HG03064 (cell line): ENCODE measurements at regions not wholly inside any gene's neighbourhood (a gene's known extent, or its start where the extent isn't known, plus 50 kb on each side); places are given as distances from the start of the nearest gene placed in this dataset.
"Not testable (repeated sequence)": the region's sequence is repeated elsewhere in the genome, so short reads cannot be mapped to it uniquely, and the experiment has no call there.

Experiments
- ATAC-seq: cut with Tn5 transposase; IDR thresholded peaks from one replicate; pipeline ENCODE4 v1.9.1; 2021; ENCODE audit warnings: low read depth; ENCODE audit not compliant: unreplicated experiment

DNA sequence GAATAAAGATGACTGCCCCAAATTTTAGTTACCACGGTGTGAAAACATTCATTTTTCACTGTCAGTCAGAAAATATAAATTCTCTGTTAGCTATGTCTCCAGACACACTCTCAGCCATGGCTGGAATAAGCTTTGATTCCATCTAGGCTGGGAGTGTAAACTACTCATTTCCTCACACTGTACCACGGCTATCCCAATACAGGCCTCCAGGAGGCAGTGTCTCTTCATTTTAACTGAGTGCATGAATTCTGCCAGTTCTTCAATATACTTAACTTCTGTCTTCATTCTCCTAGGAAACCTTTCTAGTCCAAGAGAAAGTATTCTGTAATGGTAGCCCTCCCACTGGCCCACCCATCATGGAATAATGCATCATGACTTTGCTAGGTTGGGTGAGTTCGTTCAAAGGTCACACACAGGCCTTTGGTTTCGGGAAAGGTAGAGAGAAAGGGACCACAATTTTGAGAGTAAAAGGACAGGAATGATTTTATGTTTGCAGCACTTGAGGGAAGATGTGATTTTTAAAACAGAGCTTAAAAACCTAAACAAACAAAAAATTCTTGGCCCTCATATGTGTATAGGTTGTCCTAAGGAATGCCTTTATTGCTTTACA lies 381.1 kb downstream of the SEC23A start:
- no peak for ATAC-seq

DNA sequence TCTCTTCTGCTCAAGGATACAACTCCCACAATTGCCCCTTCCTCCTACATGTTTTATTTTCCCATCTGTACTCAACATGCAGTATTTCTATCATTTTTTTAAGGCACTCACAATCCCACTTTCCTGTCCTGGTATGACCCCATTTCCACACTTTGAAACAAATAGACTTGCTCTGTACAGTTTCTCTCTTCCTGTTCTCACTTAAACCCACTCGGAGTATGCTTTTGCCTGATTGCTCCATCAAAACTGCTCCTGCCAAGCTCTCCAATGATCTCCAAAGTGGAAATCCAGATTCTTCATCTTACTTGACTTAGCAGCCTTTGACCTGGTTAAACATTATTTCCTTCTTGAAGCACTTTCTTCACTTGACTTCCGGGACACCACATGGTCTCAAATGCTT lies 384.5 kb downstream of the SEC23A start:
- ATAC-seq = no peak

DNA sequence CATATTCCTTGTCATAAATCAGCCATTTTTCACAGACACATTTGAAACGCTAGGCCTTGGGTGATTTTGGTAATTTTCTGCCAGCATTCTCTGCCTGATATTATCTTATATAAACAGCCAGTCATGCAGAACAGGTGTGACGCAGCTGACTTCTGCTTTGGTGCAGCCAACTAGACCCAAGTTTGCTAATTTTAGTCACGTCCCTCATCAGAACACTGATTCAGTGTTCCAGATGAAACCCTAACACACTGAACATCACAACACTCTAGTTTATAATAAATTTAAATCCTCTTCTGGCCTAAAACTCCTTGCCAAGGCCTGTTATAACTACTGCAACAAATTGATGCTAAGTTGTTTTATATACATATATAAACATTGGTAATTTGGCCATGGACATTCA lies 386.1 kb downstream of the SEC23A start:
- ATAC-seq = no peak

DNA sequence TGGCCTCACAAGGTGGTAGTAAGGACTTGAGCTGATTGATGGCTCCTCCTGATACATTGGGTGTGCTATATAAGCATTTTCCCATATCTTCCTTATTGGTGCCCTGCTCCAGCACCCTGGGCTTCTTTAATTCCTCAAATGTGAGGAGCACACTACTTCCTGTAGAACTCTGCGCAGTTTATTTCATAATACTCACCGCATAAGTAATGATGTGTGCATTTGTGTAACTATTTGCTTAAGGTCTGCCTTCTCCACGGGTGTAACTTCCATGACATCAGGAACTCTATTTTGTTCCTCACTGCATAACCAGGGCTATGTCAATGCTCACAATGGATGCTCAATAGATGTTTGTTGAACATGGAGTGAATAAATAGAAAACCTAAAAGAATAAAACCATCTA lies 392.2 kb downstream of the SEC23A start:
- no peak for ATAC-seq

DNA sequence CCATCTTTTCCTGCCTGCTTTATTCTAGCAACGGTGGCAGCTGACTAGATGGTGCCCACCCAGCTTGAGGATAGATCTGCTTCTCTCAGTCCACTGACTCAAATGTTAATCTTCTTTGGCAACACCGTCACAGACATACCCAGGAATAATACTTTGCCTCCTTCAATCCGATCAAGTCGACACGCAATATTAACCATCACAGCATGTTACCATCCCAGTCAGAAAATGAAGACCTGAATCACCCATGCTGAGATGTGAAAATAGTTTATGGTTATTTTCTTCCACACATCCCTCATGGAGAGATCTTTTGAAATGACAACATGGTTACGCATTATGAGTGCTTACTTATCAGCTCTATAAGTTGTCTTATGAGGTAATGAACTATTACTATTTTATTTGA lies 392.8 kb downstream of the SEC23A start:
- ATAC-seq = no peak

DNA sequence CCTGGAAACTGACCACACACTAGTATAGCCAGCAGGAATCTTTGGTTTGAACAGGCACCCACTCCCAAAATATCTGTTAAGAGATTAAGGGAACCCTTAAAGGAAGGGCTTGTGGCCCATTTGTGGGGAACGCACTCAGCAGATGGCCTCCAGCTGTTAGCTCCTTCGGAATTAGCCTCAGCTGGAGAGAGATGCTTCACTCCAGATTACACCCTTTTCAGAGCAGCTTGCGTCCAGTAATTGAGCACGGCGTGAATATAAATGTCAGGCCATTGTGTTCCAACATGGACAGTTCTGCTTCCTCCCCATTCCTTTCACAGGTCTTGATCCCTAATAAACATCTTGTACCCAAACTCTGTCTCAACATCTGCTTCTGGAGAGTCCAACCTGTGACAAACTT lies 397.8 kb downstream of the SEC23A start:
- no peak for ATAC-seq

DNA sequence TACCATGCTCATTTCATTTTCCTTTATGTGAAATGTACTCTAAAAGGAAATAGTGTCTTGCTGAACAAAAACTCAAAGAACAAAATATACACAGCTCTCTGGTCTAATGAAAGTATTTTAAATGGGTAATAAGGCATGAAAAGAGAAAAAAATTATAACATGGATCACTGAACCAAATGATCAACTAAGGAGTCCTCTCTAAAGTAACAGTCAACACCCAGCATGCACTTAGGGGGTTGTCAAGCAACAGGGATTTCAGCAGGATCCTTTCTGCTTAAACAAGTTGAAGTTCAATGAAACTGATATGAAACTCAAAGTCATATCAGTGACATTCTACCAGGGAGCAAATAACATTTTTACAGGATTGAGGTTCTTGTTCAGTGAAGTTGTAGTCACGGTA lies 398.8 kb downstream of the SEC23A start:
- no peak for ATAC-seq

DNA sequence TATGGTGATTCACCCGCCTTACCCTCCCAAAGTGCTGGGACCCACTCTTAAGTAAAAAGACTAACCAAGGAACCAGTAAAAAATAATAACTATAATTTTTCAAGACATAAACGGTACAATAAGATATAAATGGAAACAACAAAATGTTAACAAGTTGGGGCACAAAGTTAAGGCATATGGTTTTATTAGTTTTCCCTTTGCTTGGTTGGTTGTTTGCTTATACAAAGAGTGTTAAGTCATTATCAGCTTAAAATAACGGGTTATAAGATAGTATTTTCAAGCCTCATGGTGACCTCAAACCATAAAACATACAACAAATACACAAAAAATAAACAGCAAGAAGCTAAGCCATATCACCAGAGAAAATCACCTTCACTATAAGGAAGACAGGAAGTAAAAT lies 406.1 kb downstream of the SEC23A start:
- ATAC-seq = no peak

DNA sequence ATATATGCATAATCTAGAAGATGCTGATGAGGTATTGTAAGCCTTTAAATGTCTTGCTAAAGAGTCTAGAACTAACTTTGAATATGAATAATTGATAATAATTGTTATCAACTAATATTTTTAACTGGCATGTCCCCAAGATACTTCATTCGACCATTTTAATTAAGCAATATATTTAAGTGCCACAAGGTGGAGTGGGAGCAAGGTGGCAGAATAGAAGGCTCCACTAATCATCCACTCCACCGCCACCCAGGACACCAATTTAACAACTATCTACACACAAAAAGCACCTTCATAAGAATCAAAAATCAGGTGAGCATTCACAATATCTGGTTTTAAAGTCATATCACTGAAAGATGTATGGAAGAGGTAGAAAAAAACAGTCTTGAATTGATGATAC lies 409.6 kb downstream of the SEC23A start:
- ATAC-seq = no peak

DNA sequence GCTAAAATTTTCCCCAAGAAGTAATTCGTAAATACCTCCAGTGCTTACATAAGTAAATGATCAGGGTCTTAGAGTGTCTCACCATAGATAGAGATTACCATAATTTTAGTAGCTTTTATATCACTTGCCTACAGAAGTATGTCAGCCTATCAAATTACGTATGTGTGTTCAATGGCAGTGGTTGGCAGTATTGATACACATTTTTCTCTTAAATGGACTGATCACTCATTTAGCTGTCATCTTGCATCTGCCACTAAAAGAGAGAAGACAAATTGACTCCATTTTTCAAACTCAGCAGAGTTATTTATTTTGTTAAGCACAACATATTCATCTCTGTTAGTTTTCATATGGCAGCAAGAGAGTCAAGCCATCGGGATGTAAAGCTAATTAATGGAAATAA lies 413.1 kb upstream of the CLEC14A start:
- no peak for ATAC-seq

DNA sequence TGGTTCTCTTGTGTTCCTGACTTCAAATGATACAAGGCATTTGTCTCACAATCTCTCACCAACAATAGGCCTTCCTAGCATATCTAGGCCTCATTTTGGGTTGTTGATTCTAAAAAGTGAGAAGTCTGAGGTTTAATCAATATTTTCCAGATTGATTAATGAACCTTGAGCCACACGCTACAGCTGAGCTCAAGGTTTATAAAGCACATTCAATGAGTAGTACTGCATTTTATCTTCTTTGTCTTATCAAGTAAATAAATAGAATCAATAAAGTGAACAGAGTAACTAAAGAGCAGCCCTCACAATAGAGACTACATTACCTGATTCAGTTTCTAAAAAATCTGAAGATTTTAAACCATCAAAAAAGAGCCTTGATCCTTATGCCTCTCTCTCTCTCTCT lies 407.5 kb upstream of the CLEC14A start:
- ATAC-seq = no peak

DNA sequence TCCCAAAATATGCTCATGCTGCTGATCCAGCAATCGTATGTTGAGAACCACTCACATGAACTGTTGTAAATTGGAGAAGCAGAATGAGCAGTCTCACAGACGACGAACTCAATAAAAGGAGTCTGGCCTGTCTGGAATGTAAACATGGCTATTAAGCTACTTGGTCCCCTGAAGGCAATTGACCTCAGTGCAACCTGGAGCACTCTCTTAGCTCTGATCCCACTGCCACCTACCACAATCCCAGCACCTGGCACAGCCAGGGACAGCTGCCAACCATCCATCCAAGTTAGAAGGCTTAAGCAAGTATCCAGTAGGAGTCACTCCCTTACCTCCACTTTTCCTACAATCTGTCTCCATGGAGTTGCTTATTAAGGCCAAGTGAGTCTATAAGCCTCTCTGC lies 406.9 kb upstream of the CLEC14A start:
- no peak for ATAC-seq

DNA sequence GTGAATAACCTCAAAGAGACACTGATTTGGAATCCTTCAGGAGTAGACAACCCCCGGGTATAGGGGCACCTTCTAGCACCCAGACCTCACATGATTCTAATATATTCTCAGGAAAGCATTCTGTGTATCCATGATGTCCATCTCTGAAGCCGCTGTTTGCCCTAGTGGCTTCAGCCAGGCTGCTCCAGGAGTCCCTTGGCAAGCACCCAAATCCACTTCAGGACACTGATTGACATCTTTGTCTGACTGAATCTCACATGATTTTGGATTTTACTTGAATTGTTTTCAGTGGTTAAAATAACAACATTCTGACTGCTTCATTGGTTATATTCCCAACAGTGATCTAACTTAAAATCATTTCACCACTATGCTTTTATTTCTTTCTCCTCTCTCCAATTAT lies 390.5 kb upstream of the CLEC14A start:
- no peak for ATAC-seq

DNA sequence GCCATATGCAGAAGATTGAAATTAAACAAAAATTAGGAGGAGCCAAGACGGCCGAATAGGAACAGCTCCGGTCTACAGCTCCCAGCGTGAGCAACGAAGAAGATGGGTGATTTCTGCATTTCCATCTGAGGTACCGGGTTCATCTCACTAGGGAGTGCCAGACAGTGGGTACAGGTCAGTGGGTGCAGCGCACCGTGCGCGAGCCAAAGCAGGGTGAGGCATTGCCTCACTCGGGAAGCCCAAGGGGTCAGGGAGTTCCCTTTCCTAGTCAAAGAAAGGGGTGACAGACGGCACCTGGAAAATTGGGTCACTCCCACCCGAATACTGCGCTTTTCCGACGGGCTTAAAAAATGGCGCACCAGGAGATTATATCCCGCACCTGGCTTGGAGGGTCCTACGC lies 379.0 kb upstream of the CLEC14A start:
- ATAC-seq = not testable (repeated sequence)

DNA sequence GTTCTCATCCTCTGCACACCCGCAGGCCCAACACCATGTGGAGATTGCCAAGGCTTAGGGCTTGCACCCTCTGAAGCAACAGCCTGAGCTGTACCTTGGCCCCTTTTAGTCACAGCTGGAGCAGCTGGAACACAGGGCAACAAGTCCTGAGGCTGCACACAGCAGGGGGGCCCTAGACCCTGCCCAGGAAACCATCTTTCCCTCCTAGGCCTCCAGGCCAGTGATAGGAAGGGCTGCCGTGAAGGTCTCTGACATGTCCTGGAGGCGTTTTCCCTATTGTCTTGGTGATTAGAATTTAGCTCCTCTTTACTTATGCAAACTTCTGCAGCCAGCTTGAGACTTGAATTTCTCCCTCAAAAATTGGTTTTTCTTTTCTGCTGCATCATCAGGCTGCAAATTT lies 373.5 kb upstream of the CLEC14A start:
- no peak for ATAC-seq

DNA sequence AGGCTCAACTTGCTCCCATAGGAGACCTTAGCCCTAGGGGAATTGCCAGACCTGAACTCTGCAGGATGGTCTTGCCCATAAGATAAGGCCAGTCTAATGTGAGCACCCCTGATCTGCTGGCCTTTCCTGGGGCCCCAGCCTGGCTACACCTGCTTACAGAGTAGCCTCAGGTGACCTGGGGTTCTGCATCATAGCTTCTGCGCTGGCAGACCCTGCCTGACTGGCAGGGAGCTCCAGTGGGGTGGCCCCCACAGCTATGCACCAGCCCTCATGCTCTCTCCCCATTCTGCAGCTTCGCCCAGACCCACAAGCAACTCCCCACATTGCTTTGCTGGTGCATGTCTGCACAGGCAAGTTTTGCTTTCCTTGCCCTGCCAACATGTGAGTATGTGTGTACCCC lies 371.3 kb upstream of the CLEC14A start:
- no peak for ATAC-seq

DNA sequence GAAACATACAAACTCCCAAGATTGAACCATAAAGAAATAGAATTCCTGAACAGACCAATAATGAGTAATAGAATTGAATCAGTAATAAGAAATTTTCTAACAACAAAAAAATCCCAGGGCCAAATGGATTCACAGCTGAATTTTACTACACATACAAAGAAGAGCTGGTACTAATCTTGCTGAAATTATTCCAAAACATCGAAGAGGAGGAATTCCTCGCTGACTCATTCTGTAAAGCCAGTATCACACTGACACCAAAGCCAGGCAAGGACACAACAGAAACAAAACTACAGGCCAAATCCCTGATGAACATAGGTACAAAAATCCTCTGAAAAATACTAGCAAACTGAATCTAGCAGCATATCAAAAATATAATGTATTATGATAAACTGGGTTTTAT lies 367.8 kb upstream of the CLEC14A start:
- ATAC-seq = no peak

DNA sequence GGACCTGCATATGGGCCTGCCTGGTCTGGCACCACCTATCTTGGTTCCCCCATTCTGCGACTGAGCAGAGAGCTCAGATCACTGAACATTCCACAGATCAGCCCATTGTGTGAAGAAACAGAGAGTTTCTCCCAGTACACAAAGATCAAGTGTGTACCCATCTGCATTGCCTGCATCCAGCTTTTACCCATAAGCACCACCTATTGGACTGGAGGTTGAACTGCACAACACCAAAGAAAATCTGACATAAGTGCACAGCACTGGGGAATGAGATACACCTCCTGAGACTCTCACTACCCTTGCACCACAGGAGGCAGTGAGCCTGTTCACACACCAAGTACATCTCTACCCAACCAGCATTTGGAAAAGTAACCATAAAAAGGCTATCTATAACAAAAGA lies 362.6 kb upstream of the CLEC14A start:
- no peak for ATAC-seq

DNA sequence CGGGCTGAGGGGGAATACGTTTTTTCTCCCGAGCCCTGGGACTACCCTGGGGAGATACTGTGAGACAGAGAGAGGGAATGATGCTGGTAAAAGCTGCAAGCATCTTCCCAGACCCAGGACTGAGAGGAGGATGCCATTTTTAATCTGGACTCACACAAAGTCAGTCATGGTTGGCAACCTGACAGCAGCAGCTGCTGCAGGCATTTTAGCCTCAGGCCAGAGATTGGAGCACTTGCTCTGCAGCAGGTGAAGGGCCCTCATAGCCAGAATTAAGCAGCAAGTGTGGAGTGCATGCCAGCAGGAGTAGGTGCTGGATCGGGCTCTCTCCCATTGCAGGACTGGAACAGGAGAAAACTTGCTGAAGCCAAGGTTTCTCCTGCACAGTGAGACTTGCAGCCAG lies 361.1 kb upstream of the CLEC14A start:
- no peak for ATAC-seq

DNA sequence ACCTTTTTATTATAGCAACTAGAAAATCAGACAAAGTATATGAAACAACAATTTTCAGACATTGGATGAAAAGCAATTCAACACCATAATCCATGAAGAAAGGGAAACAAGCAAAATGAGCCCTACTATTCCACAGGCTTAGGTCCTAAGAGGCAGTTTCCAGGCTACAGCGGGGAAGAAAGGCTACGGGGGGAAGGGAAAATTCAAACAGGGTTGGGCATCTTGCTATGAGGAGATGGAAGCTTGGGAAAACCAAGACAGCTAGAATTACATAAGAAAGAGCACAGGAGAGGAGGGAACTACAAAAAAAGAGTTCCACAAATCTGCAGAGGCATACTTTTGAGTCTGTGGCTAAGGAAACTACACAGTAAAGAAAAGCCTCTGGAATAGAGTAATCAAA lies 356.0 kb upstream of the CLEC14A start:
- no peak for ATAC-seq

DNA sequence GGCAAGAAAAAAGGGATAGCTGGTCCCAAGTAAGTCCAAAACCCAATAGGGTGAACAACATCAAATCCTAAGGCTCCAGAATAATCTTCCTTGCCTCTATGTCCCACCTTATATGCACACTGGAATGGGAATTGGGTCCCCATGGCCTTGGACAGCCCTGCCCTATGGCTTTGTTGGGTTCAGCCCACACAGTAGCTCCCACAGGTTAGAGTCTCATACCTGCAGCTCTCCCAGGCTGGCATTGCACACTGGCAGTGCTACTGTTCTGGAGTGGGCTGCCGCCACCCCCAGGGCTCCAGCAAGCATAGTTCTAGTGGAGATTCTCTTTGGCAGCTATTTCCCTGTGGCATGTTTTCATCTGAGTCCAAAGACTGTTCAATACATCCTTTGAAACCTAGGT lies 352.4 kb upstream of the CLEC14A start:
- no peak for ATAC-seq

DNA sequence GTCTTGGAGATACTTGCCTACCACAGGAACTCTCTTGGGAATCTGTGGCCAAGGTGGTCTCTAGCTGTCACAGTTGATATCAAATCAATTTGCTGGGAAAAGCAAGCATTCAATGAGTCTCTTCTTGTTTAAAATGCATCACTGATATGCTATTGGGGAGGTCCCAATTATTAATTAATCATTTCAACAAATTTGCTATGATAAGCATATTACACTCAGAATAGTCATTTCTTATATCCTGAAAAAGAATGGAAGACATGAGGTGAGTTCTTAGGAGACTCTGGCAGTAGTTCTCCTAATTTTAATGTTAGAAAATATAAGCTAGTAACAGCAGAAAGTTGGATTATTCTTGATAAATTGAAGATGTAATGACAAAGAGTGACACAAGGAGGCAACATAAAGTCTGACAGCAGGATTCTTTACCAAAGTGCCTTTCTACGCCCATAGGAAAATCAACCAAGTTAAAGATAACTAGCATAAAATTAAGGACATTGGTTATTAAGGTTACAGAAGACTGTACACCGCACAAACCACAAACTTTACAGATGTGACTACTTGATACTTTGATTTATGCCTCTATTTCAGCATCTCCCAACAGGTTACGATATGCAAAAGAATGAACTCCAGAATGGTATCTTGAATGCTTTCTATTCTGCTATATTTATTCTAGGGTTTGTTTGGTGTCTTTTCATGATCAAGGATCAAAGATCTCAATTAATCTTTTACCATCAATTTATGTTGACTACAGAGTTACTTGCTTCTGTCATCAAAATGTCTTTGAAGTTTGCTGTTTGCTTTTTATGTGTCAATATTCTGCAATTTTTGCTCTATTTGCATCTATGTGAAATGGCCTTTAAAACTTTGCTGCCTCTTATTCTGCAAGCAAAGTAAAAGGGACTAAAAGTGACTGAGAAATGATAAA lies 349.6 kb upstream of the CLEC14A start:
- ATAC-seq = no peak
